ENCODE measurements at regions not wholly inside any gene's neighbourhood (a gene's known extent, or its start where the extent isn't known, plus 50 kb on each side); places are given as distances from the start of the nearest gene placed in this dataset.

GRCh38 chr9:73647560-73647959, 495.9 kb downstream of the ANXA1 start:
- no peak for DNase-seq
- TF ChIP-seq CTCF (IDR thresholded peaks at IDR 0.05), result no peak
- H3K9me3 Mint-ChIP-seq, result peaks cover 3 to 7% of the 10 kb centered on the region in 2 donors
- Histone ChIP-seq H3K4me1 (ENCODE audit: control insufficient read depth, insufficient read depth, low read length) (no peaks in the 10 kb centered on the region), H3K9me3 (ENCODE audit: control insufficient read depth, insufficient read depth, low read length) (peaks cover 6% of the 10 kb centered on the region), H3K27ac (ENCODE audit: low read length) (no peak overlapping the region), H3K36me3 (ENCODE audit: control insufficient read depth, insufficient read depth, low read length) (no peaks in the 10 kb centered on the region), H3K4me3 (ENCODE audit: low read length) (no peak overlapping the region), H3K27me3 (ENCODE audit: control insufficient read depth, insufficient read depth, low read length) (no peaks in the 10 kb centered on the region)
- H3K27ac Mint-ChIP-seq, result no peak overlapping the region
- 91% methylated on average over 13 of the region's 13 CpGs for WGBS (ENCODE audit: insufficient coverage)
- H3K4me3 Mint-ChIP-seq, result no peak overlapping the region
- intact Hi-C loops (cut with micrococcal nuclease), result no loop called here
- H3K27me3 Mint-ChIP-seq (ENCODE audit: low read depth in 2 of 2), result peaks cover 0 to 2% of the 10 kb centered on the region in 2 donors
- H3K4me1 Mint-ChIP-seq, result no peaks in the 10 kb centered on the region
- no peak for ATAC-seq
- peaks cover 11% of the 10 kb centered on the region for H3K36me3 Mint-ChIP-seq

- H3K27ac ChIP-seq (ENCODE audit: low read length), result no peak overlapping the region
- TF ChIP-seq CTCF (IDR thresholded peaks at IDR 0.05), result no peak
- ATAC-seq (no peak), DNase-seq (no peak)
- H3K36me3 ChIP-seq (ENCODE audit: control insufficient read depth, insufficient read depth, low read length), result no peaks in the 10 kb centered on the region
- intact Hi-C loops (cut with micrococcal nuclease), result no loop called here
- H3K4me3 Mint-ChIP-seq, result no peak overlapping the region
- H3K27me3 ChIP-seq (ENCODE audit: control insufficient read depth, insufficient read depth, low read length), result no peaks in the 10 kb centered on the region
- no peak overlapping the region for H3K4me3 ChIP-seq (ENCODE audit: low read length)
- H3K9me3 ChIP-seq (ENCODE audit: control insufficient read depth, insufficient read depth, low read length), result peaks cover 6% of the 10 kb centered on the region
- H3K4me1 ChIP-seq (ENCODE audit: control insufficient read depth, insufficient read depth, low read length), result no peaks in the 10 kb centered on the region
- peaks cover 11% of the 10 kb centered on the region for H3K36me3 Mint-ChIP-seq
- peaks cover 3 to 11% of the 10 kb centered on the region in 2 donors for H3K9me3 Mint-ChIP-seq
- peaks cover 0 to 2% of the 10 kb centered on the region in 2 donors for H3K27me3 Mint-ChIP-seq (ENCODE audit: low read depth in 2 of 2)
- 86% methylated on average over 10 of the region's 10 CpGs for WGBS (ENCODE audit: insufficient coverage)
- no peak overlapping the region for H3K27ac Mint-ChIP-seq
- no peaks in the 10 kb centered on the region for H3K4me1 Mint-ChIP-seq
Measured at GRCh38 chr9:73649552-73649951, 497.9 kb downstream of the ANXA1 start.

- Histone ChIP-seq H3K4me3 (ENCODE audit: low read length) (no peak overlapping the region), H3K27me3 (ENCODE audit: control insufficient read depth, insufficient read depth, low read length) (no peaks in the 10 kb centered on the region), H3K9me3 (ENCODE audit: control insufficient read depth, insufficient read depth, low read length) (no peaks in the 10 kb centered on the region), H3K27ac (ENCODE audit: low read length) (no peak overlapping the region), H3K36me3 (ENCODE audit: control insufficient read depth, insufficient read depth, low read length) (no peaks in the 10 kb centered on the region), H3K4me1 (ENCODE audit: control insufficient read depth, insufficient read depth, low read length) (no peaks in the 10 kb centered on the region)
- no peak overlapping the region for H3K4me3 Mint-ChIP-seq
- no peak for TF ChIP-seq CTCF (IDR thresholded peaks at IDR 0.05)
- DNase-seq, result no peak
- H3K4me1 Mint-ChIP-seq, result no peaks in the 10 kb centered on the region
- no peaks in the 10 kb centered on the region for H3K36me3 Mint-ChIP-seq
- H3K9me3 Mint-ChIP-seq, result peaks cover 0 to 7% of the 10 kb centered on the region in 2 donors
- intact Hi-C loops (cut with micrococcal nuclease), result no loop called here
- ATAC-seq, result no peak
- H3K27me3 Mint-ChIP-seq (ENCODE audit: low read depth in 2 of 2), result no peaks in the 10 kb centered on the region
- 80% methylated on average over 1 of the region's 1 CpG for WGBS (ENCODE audit: insufficient coverage)
- H3K27ac Mint-ChIP-seq, result no peak overlapping the region
Measured at GRCh38 chr9:73655363-73655762, 503.7 kb downstream of the ANXA1 start.

GRCh38 chr9:73655831-73656230, 504.2 kb downstream of the ANXA1 start:
- Mint-ChIP-seq H3K4me3 (no peak overlapping the region), H3K36me3 (no peaks in the 10 kb centered on the region), H3K4me1 (no peaks in the 10 kb centered on the region), H3K27ac (no peak overlapping the region), H3K27me3 (ENCODE audit: low read depth in 2 of 2) (no peaks in the 10 kb centered on the region), H3K9me3 (peaks cover 0 to 5% of the 10 kb centered on the region in 2 donors)
- no peaks in the 10 kb centered on the region for H3K27me3 ChIP-seq (ENCODE audit: control insufficient read depth, insufficient read depth, low read length)
- H3K27ac ChIP-seq (ENCODE audit: low read length), result no peak overlapping the region
- ATAC-seq (no peak), DNase-seq (no peak)
- H3K9me3 ChIP-seq (ENCODE audit: control insufficient read depth, insufficient read depth, low read length), result no peaks in the 10 kb centered on the region
- H3K4me1 ChIP-seq (ENCODE audit: control insufficient read depth, insufficient read depth, low read length), result no peaks in the 10 kb centered on the region
- intact Hi-C loops (cut with micrococcal nuclease), result no loop called here
- no peak overlapping the region for H3K4me3 ChIP-seq (ENCODE audit: low read length)
- no peaks in the 10 kb centered on the region for H3K36me3 ChIP-seq (ENCODE audit: control insufficient read depth, insufficient read depth, low read length)
- TF ChIP-seq CTCF (IDR thresholded peaks at IDR 0.05), result no peak
- no CpG with 5 or more reads among the region's 2 CpGs for WGBS (ENCODE audit: insufficient coverage)

Data from natural killer cell (primary cell).